ENCODE measurements at regions not wholly inside any gene's neighbourhood (a gene's known extent, or its start where the extent isn't known, plus 50 kb on each side); places are given as distances from the start of the nearest gene placed in this dataset.
"Not testable (repeated sequence)": the region's sequence is repeated elsewhere in the genome, so short reads cannot be mapped to it uniquely, and the experiment has no call there.

DNA sequence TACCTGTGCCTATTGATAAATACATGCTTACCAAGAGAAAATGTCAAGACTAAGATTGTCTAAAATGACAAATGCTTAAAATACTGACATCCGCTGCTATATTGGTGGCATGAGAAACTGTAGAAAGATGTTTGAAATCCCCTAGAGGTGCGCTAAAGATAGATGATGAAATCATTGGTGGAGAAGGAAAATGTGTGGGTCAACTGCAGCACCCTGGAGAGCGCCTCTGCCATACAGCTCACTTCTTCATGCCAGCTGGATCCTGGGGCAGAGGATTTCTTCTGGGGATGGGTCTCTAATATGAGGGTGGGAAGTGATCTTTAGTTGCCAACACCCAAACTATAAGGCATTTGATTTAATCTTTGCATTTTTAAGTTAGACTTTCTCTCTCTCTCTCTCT lies 680.4 kb upstream of the POM121L12 start:
- DNase-seq (ENCODE audit: low read depth): no peak

DNA sequence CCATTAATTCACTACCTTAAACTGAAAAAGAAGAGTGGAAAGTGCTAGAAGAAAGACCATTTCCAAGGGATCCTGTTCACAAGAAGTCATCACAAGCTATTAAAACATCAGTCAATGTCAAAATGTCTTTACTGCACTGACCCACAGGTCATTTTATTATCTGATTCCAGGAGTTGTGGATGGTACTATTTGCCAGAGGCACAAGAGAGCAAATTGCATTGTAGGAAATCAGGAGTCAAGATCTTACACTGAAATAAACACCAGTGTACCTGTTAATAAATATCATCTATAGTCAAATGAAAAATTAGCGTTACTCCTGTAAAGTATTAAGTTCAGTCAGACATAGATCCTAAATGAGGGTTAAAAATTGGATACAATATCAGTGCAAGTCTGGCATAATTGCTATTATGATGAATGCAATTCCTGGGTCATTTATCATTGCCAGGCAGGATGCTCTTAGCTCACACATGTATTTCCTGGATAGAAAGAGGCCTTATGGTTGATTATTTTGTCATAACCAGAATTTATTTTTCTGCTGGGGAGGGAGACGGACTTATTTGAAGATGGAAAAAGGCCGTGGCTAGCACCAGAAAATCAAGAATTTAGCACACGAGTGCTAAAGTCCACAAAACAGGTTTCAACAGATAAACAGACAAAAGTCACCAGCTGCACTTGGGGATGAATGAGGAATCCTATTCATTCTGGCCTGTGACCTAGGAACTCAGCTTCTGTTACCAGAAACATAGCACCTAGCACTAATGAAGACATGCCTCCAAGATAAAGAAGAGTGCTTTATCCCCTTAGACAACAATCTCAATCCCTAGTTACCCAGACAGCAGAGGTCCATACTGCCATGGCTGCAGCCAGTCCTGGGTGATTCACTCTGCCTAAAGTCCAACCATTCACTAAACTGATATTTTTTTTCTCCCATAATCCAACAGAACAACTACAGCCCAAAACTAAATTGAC lies 683.1 kb upstream of the POM121L12 start:
- no peak for DNase-seq (ENCODE audit: low read depth)

- DNase-seq (ENCODE audit: low read depth): no peak
These were observed 691.4 kb upstream of the POM121L12 start for GRCh38 chr7:52344015-52344414.

GRCh38 chr7:52340067-52340466 lies 695.4 kb upstream of the POM121L12 start:
- no peak for DNase-seq (ENCODE audit: low read depth)

DNA sequence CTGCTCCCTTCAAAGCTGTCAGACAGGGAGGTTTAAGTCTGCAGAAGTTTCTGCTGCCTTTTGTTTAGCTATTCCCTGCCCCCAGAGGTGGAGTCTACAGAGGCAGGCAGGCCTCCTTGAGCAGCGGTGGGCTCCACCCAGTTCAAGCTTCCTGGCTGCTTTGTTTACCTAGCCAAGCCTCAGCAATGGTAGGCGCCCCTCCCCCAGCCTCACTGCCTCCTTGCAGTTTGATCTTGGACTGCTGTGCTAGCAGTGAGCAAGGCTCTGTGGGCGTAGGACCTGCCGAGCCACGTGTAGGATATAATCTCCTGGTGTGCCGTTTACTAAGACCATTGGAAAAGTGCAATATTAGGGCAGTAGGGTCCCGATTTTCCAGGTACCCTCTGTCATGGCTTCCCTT lies 707.1 kb upstream of the POM121L12 start:
- DNase-seq (ENCODE audit: low read depth): not testable (repeated sequence)

- DNase-seq (ENCODE audit: low read depth): no peak
These were observed 710.2 kb upstream of the POM121L12 start for GRCh38 chr7:52325237-52325636.

DNA sequence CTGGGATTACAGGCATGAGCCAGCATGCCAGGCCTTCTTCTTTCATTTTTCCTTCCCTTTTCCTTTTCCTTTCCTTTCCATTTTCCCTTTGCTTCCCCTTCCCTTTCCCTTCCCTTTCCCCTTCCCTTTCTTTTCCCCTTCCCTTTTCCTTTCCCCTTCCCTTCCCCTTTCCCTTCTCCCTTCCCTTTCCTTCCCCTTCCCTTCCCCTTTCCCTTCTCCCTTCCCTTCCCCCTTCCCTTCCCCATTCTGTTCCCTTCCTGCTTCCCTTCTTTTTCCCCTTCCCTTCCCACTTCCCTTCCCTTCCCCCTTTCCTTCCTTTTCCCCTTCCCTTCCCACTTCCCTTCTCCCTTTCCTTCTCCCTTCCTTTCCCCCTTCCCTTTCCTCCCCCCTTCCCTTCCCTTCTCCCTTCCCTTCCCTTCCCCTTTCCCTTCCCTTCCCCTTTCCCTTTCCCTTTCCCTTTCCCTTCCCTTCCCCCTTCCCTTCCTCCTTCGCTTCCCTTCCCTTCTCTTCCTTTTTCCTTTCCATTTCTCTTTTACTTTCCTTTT lies 712.2 kb upstream of the POM121L12 start:
- no peak for DNase-seq (ENCODE audit: low read depth)

- no peak for DNase-seq (ENCODE audit: low read depth)
These were observed 714.8 kb upstream of the POM121L12 start for GRCh38 chr7:52320610-52321009.

- no peak for DNase-seq (ENCODE audit: low read depth)
These were observed 717.5 kb upstream of the POM121L12 start for GRCh38 chr7:52317921-52318320.

GRCh38 chr7:52311886-52312285 lies 723.5 kb upstream of the POM121L12 start:
- no peak for DNase-seq (ENCODE audit: low read depth)

- no peak for DNase-seq (ENCODE audit: low read depth)
These were observed 725.8 kb upstream of the POM121L12 start for GRCh38 chr7:52309631-52310030.

GRCh38 chr7:52302765-52303520 lies 732.5 kb upstream of the POM121L12 start:
- no peak for DNase-seq (ENCODE audit: low read depth)

- DNase-seq (ENCODE audit: low read depth): no peak
These were observed 738.3 kb upstream of the POM121L12 start for GRCh38 chr7:52297128-52297527.

- no peak for DNase-seq (ENCODE audit: low read depth)
These were observed 740.5 kb upstream of the POM121L12 start for GRCh38 chr7:52294942-52295341.

DNA sequence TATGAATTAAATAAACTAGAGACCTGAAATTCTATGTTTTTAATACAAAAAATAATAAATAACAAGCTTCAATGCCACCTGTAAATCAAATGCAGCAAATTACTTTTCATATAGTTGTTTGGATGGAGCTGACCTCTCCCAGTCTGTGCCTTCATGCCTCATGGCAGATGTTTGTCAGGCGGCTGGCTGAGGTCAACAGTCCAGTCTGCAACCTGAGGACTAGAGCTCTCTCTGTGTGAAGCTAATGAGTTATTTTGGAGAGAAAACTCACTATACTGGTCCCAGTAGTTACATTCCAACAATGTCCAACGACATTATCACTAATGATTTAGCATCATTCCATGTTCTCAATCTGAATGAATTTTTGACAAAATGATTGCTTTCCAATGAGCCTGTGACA lies 746.2 kb upstream of the POM121L12 start:
- no peak for DNase-seq (ENCODE audit: low read depth)

DNA sequence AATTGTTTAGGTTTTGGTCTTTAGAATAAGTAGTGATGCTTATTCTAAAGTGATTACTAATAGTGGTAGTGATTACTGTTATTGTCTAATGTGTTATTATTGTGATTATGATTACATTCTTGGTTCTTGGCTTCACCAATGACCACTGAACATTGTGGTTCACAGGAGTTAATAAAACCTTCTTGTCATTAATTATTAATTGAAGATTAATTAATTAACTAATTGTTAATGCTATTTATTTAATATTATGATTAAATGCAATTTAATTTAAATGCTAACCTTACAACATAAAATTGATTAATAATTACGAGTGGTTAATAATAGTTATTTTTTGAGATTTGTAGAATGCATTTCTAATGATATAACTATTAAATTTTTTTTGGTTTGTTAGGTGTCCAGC lies 747.7 kb upstream of the POM121L12 start:
- no peak for DNase-seq (ENCODE audit: low read depth)

DNA sequence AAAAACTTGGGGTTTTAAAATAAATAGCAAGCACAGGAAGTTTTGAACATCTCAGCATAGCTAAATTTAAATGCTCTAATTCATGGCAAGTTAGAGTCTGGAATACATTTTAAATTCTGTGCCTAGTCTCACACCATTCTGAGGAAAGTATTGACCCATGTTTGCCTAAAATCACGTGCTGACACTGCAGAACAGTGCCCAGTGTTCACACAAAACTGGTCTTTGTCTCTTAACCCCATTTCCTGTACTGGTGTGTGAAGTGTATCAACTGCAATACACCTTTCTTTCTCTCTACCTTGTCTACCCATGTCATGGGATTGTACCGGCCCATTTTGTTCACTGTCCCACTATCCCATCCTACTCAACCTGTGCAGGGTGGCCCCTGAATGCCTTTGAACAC lies 749.7 kb upstream of the POM121L12 start:
- DNase-seq (ENCODE audit: low read depth): no peak

DNA sequence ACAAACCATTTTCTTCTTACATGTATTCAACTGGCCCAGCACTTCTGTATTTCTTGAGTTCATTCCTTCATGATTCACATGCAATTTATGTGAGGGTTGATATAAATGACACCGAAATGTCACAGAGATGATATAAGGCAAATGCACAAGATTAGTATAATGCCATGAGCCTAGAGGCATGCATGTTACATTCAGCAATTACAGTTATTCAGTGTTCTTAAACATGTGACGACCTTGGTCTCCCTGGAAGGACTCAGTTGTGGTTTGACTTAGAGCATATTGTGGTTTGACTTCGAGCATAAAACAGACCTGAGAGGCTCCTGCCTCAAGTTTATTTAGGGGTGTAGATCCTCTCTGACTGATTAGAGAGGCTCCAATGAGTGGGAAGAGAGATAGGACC lies 752.1 kb upstream of the POM121L12 start:
- DNase-seq (ENCODE audit: low read depth): no peak

GRCh38 chr7:52273685-52274610 lies 761.5 kb upstream of the POM121L12 start:
- DNase-seq (ENCODE audit: low read depth): no peak

GRCh38 chr7:52271703-52272102 lies 763.7 kb upstream of the POM121L12 start:
- no peak for DNase-seq (ENCODE audit: low read depth)

GRCh38 chr7:52270301-52270700 lies 765.1 kb upstream of the POM121L12 start:
- DNase-seq (ENCODE audit: low read depth): no peak

GRCh38 chr7:52269669-52270068 lies 765.8 kb upstream of the POM121L12 start:
- no peak for DNase-seq (ENCODE audit: low read depth)

All from Daoy (cell line).